Hepatocyte (in vitro differentiated cells): ENCODE measurements at regions not wholly inside any gene's neighbourhood (a gene's known extent, or its start where the extent isn't known, plus 50 kb on each side); places are given as distances from the start of the nearest gene placed in this dataset.
"Not testable (repeated sequence)": the region's sequence is repeated elsewhere in the genome, so short reads cannot be mapped to it uniquely, and the experiment has no call there.

ENCODE experiments used
- DNase-seq: peaks from one replicate; pipeline ENCODE4 v3.0.0-alpha.2; 2016; ENCODE audit warnings: low spot score
- H2AFZ ChIP-seq: fragments of 200-600 bp; sonication (generic); 2 replicates; pipeline ENCODE4 v1.6.0; 2016; ENCODE audit warnings: antibody characterized with exemption, mild to moderate bottlenecking
- H3K27ac ChIP-seq: fragments of 200-600 bp; sonication (generic); 2 replicates; pipeline ENCODE4 v1.5.1; 2016; ENCODE audit warnings: mild to moderate bottlenecking
- H3K27me3 ChIP-seq: fragments of 200-600 bp; sonication (generic); 2 replicates; pipeline ENCODE4 v1.6.1; 2016
- H3K36me3 ChIP-seq: fragments of 200-600 bp; sonication (generic); replicated peaks from 2 replicates; pipeline ENCODE4 v1.5.1; 2016; ENCODE audit warnings: low read depth; ENCODE audit not compliant: insufficient read depth
- H3K4me1 ChIP-seq: fragments of 200-600 bp; sonication (generic); 2 replicates; pipeline ENCODE4 v1.5.1; 2016; ENCODE audit warnings: mild to moderate bottlenecking, moderate library complexity; ENCODE audit not compliant: insufficient read depth
- H3K4me2 ChIP-seq: fragments of 200-600 bp; sonication (generic); 2 replicates; pipeline ENCODE4 v1.6.0; 2016
- H3K4me3 ChIP-seq: fragments of 200-600 bp; sonication (generic); 2 replicates; pipeline ENCODE4 v1.5.1; 2016; ENCODE audit warnings: mild to moderate bottlenecking
- H3K79me2 ChIP-seq: fragments of 200-600 bp; sonication (generic); 2 replicates; pipeline ENCODE4 v1.6.0; 2017; ENCODE audit warnings: mild to moderate bottlenecking
- H3K9me2 ChIP-seq: fragments of 200-600 bp; sonication (generic); replicated peaks from 2 replicates; pipeline ENCODE4 v1.6.0; 2017; ENCODE audit warnings: mild to moderate bottlenecking; ENCODE audit not compliant: insufficient read depth
- H3K9me3 ChIP-seq: fragments of 200-600 bp; sonication (generic); 2 replicates; pipeline ENCODE4 v1.5.1; 2016; ENCODE audit warnings: low read depth, mild to moderate bottlenecking
- H4K20me1 ChIP-seq: fragments of 200-600 bp; sonication (generic); 2 replicates; pipeline ENCODE4 v1.6.0; 2016; ENCODE audit warnings: mild to moderate bottlenecking; ENCODE audit not compliant: insufficient read depth, poor library complexity, severe bottlenecking
- EZH2 ChIP-seq: fragments of 200-600 bp; sonication (generic); IDR thresholded peaks from 2 replicates; pipeline ENCODE4 v1.6.1; 2016; ENCODE audit warnings: antibody characterized with exemption, mild to moderate bottlenecking, borderline replicate concordance
- EZH2phosphoT487 ChIP-seq: fragments of 200-600 bp; sonication (generic); IDR thresholded peaks from one replicate; pipeline ENCODE4 v1.6.1; 2018; ENCODE audit warnings: antibody characterized with exemption, mild to moderate bottlenecking, low read depth, moderate library complexity; ENCODE audit not compliant: unreplicated experiment, severe bottlenecking
- WGBS: methylation state at CpG from one replicate; pipeline ENCODE4 v1.1.6; 2016; ENCODE audit warnings: low lambda C conversion rate; ENCODE audit errors: missing lambda C conversion rate; 5-methylcytosine and 5-hydroxymethylcytosine counted together
- TF ChIP-seq, protein P1 (sequence below): fragments of 200-600 bp; sonication (generic); IDR thresholded peaks from 2 replicates; pipeline ENCODE4 v1.5.1; 2016; ENCODE audit warnings: antibody characterized with exemption, mild to moderate bottlenecking; ENCODE audit not compliant: poor library complexity

DNA sequence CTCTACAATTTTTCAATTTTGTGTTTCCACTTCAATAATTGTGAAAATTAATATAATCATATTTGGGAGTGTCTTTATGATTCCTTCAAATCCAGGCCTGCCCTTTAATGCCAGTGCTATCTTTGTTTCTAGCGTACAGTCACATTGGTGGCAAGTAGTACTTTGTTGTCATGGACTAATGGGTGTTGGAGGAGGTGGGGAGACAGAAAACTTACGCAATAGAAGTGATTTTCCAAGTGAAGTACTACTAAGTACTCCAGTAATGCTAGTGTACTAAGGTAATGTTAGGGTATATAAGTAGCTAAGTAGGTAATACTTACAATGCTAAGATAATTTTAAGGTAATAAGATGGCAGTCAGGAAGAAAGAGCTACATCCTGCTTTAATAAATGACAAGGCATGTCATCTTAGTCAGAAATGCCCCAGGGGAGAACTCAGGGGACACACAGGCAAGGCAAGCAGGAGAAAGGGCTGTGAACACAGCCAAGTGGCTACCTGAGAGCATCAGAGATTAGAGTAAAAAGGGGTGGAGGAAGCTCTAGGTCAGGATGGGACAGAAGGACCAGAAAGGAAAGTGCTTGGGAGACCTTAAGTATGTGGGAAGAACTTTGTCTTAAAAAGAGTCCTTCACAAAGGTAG is 217.2 kb upstream of the PRDM1 start:
- no peak for DNase-seq
- Histone ChIP-seq H3K9me3 (no peaks in the 10 kb centered on the region), H3K4me1 (peaks cover 5% of the 10 kb centered on the region), H4K20me1 (no peaks in the 10 kb centered on the region), H2AFZ (no peak overlapping the region), H3K36me3 (no peaks in the 10 kb centered on the region), H3K27me3 (no peaks in the 10 kb centered on the region), H3K27ac (no peak overlapping the region), H3K9me2 (no peaks in the 10 kb centered on the region), H3K4me2 (no peak overlapping the region), H3K4me3 (no peak overlapping the region), H3K79me2 (no peaks in the 10 kb centered on the region)
- TF ChIP-seq EZH2 = no peak
- TF ChIP-seq EZH2phosphoT487 = no peak
- TF ChIP-seq, protein P1, sequence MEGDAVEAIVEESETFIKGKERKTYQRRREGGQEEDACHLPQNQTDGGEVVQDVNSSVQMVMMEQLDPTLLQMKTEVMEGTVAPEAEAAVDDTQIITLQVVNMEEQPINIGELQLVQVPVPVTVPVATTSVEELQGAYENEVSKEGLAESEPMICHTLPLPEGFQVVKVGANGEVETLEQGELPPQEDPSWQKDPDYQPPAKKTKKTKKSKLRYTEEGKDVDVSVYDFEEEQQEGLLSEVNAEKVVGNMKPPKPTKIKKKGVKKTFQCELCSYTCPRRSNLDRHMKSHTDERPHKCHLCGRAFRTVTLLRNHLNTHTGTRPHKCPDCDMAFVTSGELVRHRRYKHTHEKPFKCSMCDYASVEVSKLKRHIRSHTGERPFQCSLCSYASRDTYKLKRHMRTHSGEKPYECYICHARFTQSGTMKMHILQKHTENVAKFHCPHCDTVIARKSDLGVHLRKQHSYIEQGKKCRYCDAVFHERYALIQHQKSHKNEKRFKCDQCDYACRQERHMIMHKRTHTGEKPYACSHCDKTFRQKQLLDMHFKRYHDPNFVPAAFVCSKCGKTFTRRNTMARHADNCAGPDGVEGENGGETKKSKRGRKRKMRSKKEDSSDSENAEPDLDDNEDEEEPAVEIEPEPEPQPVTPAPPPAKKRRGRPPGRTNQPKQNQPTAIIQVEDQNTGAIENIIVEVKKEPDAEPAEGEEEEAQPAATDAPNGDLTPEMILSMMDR = no peak
- 93% methylated on average over 2 of the region's 2 CpGs for WGBS

DNA sequence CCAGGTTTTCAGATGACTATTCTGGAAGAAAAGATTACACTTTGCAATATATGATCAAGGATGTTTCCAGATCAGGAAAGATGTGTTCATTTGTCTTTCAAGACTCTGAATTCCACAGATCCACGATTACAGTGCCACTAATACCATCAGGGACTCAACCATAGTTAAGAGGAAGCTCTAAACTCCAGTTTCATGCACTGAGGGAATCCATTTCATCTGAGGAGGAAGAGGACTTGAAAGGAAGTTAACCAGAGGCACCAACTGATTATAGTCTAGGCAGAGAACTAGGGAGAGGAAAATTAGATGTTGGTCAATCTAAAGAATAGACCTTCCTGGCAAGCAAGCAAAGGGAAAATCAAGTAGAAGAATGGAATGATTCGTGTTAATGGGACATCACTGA is 218.3 kb upstream of the PRDM1 start:
- H3K4me1 ChIP-seq = peaks cover 1% of the 10 kb centered on the region
- no peak for DNase-seq
- H3K79me2 ChIP-seq = no peaks in the 10 kb centered on the region
- TF ChIP-seq EZH2 (no peak), EZH2phosphoT487 (no peak)
- TF ChIP-seq, protein P1 = no peak
- H3K9me2 ChIP-seq = no peaks in the 10 kb centered on the region
- no peak overlapping the region for H2AFZ ChIP-seq
- WGBS = 92% methylated on average over 2 of the region's 2 CpGs
- H3K27ac ChIP-seq = no peak overlapping the region
- no peaks in the 10 kb centered on the region for H4K20me1 ChIP-seq
- no peaks in the 10 kb centered on the region for H3K27me3 ChIP-seq
- no peak overlapping the region for H3K4me2 ChIP-seq
- H3K36me3 ChIP-seq = no peaks in the 10 kb centered on the region
- no peak overlapping the region for H3K4me3 ChIP-seq
- no peaks in the 10 kb centered on the region for H3K9me3 ChIP-seq

DNA sequence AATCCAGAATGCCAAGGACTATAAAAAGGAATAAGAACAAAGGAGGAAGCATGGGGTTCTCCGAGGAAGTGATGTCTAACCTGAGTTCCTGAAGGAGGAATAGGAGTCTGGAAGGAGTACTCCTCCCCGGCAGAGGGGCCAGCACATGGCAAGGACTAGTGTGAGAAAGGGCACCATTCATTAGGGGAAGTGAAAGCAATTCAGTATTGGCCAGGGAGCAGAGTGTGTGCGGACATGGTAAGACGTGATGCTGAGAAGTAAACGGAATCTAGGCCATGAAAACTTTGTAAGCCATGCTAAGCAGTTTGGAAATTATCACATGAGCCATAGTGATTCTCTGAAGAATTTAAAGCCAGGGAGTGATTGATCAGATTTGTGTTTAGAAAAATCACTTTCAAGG is 218.9 kb upstream of the PRDM1 start:
- Histone ChIP-seq H3K27me3 (no peaks in the 10 kb centered on the region), H3K4me2 (no peak overlapping the region), H3K9me2 (no peaks in the 10 kb centered on the region), H3K79me2 (no peaks in the 10 kb centered on the region), H3K4me1 (no peaks in the 10 kb centered on the region), H3K4me3 (no peak overlapping the region), H4K20me1 (no peaks in the 10 kb centered on the region), H3K36me3 (no peaks in the 10 kb centered on the region), H2AFZ (no peak overlapping the region), H3K9me3 (no peaks in the 10 kb centered on the region), H3K27ac (no peak overlapping the region)
- WGBS = 97% methylated on average over 5 of the region's 5 CpGs
- no peak for DNase-seq
- no peak for TF ChIP-seq EZH2phosphoT487
- no peak for TF ChIP-seq EZH2
- TF ChIP-seq, protein P1 = no peak

- TF ChIP-seq EZH2phosphoT487 (no peak), EZH2 (no peak)
- TF ChIP-seq, protein P1 = no peak
Observed at GRCh38 chr6:105862936-105863607, 223.1 kb upstream of the PRDM1 start.

GRCh38 chr6:105860927-105861326 is 225.2 kb upstream of the PRDM1 start:
- DNase-seq = not testable (repeated sequence)

More at GRCh38 chr6:105862936-105863607, 223.1 kb upstream of the PRDM1 start:
- Histone ChIP-seq H3K4me2 (no peak overlapping the region), H3K4me3 (no peak overlapping the region), H3K79me2 (no peaks in the 10 kb centered on the region), H3K27ac (no peak overlapping the region), H3K27me3 (no peaks in the 10 kb centered on the region), H4K20me1 (no peaks in the 10 kb centered on the region), H3K9me2 (no peaks in the 10 kb centered on the region), H3K4me1 (no peaks in the 10 kb centered on the region), H3K36me3 (no peaks in the 10 kb centered on the region), H3K9me3 (no peaks in the 10 kb centered on the region), H2AFZ (no peak overlapping the region)
- WGBS = 89% methylated on average over 5 of the region's 5 CpGs
- DNase-seq = no peak

More at GRCh38 chr6:105860927-105861326, 225.2 kb upstream of the PRDM1 start:
- not testable (repeated sequence) for H3K9me3 ChIP-seq, H3K4me2 ChIP-seq, H3K9me2 ChIP-seq, H3K79me2 ChIP-seq, H3K4me3 ChIP-seq, H3K27me3 ChIP-seq, H3K4me1 ChIP-seq, H3K27ac ChIP-seq, H2AFZ ChIP-seq, H4K20me1 ChIP-seq, H3K36me3 ChIP-seq
